Kidney epithelial cell (primary cell): ENCODE measurements at regions not wholly inside any gene's neighbourhood (a gene's known extent, or its start where the extent isn't known, plus 50 kb on each side); places are given as distances from the start of the nearest gene placed in this dataset.

Experiments used
- DNase-seq: peaks from one replicate; pipeline ENCODE4 v3.0.0-alpha.2; 2010; ENCODE audit warnings: low read depth
- H3K27me3 ChIP-seq: 2 replicates; pipeline ENCODE4 v1.6.0; 2011; ENCODE audit warnings: low read length; ENCODE audit not compliant: control insufficient read depth, insufficient read depth
- H3K36me3 ChIP-seq: 2 replicates; pipeline ENCODE4 v1.5.1; 2011; ENCODE audit warnings: low read length; ENCODE audit not compliant: control insufficient read depth, insufficient read depth
- H3K4me3 ChIP-seq: 2 replicates; pipeline ENCODE4 v1.5.1; 2011; ENCODE audit warnings: low read depth, mild to moderate bottlenecking, control low read depth, low read length
- TF ChIP-seq, protein P1 (sequence below): IDR thresholded peaks from 2 replicates; pipeline ENCODE4 v1.5.1; 2011; ENCODE audit warnings: mild to moderate bottlenecking, moderate library complexity, low read length, control low read depth, inconsistent platforms; ENCODE audit not compliant: insufficient read depth, poor library complexity, severe bottlenecking

DNA sequence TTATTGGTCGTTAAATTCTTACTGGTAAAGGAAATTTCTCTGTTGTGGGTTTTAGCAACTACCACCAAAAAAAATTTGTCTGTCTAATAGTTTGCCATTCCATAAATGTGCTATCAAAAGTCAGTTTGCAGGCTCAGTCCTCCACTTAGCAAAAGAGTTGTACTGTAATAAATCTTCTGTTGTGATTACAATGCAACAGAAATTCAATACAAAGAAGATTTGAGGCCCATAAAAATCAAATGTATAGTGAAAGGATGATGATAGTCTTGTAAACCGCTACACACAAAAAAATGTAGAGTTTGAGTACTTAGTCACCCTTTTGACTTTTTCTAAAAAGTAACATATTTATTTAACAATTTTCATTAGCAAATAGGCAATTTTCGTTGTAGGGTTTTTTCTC lies 251.7 kb downstream of the VGLL3 start:
- DNase-seq, result no peak
- H3K27me3 ChIP-seq, result no peaks in the 10 kb centered on the region
- no peaks in the 10 kb centered on the region for H3K36me3 ChIP-seq
- TF ChIP-seq, protein P1, sequence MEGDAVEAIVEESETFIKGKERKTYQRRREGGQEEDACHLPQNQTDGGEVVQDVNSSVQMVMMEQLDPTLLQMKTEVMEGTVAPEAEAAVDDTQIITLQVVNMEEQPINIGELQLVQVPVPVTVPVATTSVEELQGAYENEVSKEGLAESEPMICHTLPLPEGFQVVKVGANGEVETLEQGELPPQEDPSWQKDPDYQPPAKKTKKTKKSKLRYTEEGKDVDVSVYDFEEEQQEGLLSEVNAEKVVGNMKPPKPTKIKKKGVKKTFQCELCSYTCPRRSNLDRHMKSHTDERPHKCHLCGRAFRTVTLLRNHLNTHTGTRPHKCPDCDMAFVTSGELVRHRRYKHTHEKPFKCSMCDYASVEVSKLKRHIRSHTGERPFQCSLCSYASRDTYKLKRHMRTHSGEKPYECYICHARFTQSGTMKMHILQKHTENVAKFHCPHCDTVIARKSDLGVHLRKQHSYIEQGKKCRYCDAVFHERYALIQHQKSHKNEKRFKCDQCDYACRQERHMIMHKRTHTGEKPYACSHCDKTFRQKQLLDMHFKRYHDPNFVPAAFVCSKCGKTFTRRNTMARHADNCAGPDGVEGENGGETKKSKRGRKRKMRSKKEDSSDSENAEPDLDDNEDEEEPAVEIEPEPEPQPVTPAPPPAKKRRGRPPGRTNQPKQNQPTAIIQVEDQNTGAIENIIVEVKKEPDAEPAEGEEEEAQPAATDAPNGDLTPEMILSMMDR, result no peak
- H3K4me3 ChIP-seq, result no peak overlapping the region

DNA sequence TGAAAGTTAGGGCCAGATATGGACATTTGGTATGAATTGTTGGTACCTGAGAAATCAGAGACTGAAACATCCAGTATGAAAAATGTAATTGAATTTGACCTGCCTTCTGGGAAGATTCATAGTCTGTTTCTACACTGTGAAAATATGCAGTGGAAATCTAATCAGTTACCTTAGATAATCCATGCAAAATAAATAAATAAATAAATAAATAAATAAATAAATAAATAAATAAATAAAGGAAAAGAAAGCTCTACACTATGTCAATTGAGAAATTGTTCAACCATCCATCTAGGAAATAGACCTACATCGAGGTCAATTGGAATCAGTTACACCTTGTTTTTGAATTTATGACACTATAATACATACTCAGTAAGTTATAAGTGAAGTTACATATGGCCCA lies 252.3 kb downstream of the VGLL3 start:
- no peaks in the 10 kb centered on the region for H3K27me3 ChIP-seq
- TF ChIP-seq, protein P1, result no peak
- no peaks in the 10 kb centered on the region for H3K36me3 ChIP-seq
- no peak overlapping the region for H3K4me3 ChIP-seq
- DNase-seq, result no peak

DNA sequence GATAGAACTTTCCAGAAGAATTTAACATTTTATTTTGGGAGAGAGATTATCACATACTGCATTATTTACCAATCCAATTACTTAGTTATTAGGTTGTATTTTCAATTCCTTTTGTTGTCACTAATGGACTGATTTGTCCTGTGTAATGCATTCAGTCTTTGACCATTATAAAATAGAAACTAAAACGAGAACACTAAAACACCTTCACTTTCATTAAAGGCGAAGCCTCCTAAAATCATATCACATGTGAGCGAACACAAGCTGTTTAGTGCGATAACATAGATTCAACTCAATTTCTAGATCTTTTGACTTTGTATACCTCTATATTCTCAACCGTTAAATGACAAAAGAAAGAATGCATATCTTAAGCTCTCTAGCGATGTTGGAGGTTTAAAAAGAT lies 253.4 kb downstream of the VGLL3 start:
- no peaks in the 10 kb centered on the region for H3K27me3 ChIP-seq
- H3K36me3 ChIP-seq, result no peaks in the 10 kb centered on the region
- DNase-seq, result no peak
- TF ChIP-seq, protein P1, result no peak
- H3K4me3 ChIP-seq, result no peak overlapping the region

DNA sequence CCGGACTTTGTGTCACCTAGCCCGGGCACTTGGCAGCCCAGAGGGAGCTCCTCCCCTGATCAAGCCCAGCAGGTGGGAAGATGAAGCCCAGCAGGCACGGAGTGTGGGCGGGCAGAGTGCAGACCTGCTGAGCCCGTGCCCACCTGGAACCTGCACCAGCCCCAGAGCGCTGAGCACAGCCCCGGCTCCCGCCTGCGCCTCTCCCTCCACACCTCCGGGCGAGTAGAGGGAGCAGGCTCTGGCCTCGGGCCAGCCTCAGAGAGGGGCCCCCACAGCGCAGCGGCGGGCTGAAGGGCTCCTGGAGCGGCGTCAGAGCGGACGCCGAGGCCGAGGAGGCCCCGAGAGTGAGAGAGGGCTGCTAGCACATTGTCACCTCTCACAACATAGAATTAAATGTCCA lies 257.7 kb downstream of the VGLL3 start:
- H3K36me3 ChIP-seq, result no peaks in the 10 kb centered on the region
- TF ChIP-seq, protein P1, result no peak
- DNase-seq, result no peak
- H3K4me3 ChIP-seq, result no peak overlapping the region
- no peaks in the 10 kb centered on the region for H3K27me3 ChIP-seq

DNA sequence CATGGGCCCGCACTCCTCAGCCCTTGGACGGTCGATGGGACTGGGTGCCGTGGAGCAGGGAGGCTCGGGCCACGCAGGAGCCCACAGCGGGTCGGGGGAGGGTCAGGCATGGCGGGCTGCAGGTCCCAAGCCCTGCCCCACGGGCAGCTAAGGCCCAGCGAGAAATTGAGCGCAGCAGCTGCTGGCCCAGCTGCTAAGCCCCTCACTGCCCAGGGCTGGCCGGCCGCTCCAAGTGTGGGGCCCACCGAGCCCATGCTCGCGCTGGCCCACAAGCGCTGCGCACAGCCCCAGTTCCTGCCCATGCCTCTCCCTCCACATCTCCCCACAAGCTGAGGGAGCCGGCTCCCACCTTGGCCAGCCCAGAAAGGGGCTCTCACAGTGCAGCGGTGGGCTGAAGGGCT lies 259.4 kb downstream of the VGLL3 start:
- DNase-seq, result no peak
- TF ChIP-seq, protein P1, result no peak
- no peaks in the 10 kb centered on the region for H3K36me3 ChIP-seq
- H3K27me3 ChIP-seq, result no peaks in the 10 kb centered on the region
- H3K4me3 ChIP-seq, result no peak overlapping the region

DNA sequence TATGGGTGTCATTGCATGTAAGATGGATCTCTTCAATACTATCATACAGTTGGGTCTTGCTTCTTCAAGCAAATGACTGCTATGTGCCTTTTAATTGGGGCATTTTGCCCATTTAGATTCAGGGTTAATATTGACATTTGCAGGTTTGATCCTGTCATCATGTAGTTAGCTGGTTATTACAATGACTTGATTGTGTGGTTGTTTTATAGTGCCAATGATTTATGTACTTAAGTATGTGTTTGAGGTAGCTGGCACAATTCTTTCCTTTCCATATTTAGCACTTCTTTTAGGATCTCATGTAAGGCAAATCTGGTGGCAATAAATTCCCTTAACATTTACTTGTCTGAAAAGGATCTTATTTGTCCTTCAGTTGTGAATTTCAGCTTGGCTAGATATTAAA lies 267.5 kb downstream of the VGLL3 start:
- no peak for DNase-seq
- Histone ChIP-seq H3K36me3 (no peaks in the 10 kb centered on the region), H3K4me3 (no peak overlapping the region), H3K27me3 (no peaks in the 10 kb centered on the region)
- TF ChIP-seq, protein P1, result no peak
